Muscle of leg (tissue), 3 donors: ENCODE measurements at regions not wholly inside any gene's neighbourhood (a gene's known extent, or its start where the extent isn't known, plus 50 kb on each side); places are given as distances from the start of the nearest gene placed in this dataset.
A peak's percentile ranks its signal among the peaks of the same experiment; 100 is the strongest.

ENCODE experiments used
- DNase-seq: peaks from one replicate; pipeline ENCODE4 v3.0.0; 2013
- H3K27ac ChIP-seq: one replicate; pipeline ENCODE4 v1.5.1; 2013; ENCODE audit warnings: mild to moderate bottlenecking, low read length, control low read depth
- H3K27me3 ChIP-seq: one replicate; pipeline ENCODE4 v1.6.1; 2013; ENCODE audit warnings: low read length; ENCODE audit not compliant: control insufficient read depth, insufficient read depth
- H3K36me3 ChIP-seq: one replicate; pipeline ENCODE4 v1.6.1; 2013; ENCODE audit warnings: low read length; ENCODE audit not compliant: control insufficient read depth, insufficient read depth
- H3K4me1 ChIP-seq: one replicate; pipeline ENCODE4 v1.6.1; 2013; ENCODE audit warnings: low read length; ENCODE audit not compliant: control insufficient read depth, insufficient read depth
- H3K4me3 ChIP-seq: one replicate; pipeline ENCODE4 v1.5.1; 2013; ENCODE audit warnings: low read length, control low read depth
- H3K9me3 ChIP-seq: replicated peaks from 2 replicates; pipeline ENCODE4 v1.6.1; 2013; ENCODE audit warnings: low read depth, low read length; ENCODE audit not compliant: control insufficient read depth
- WGBS: methylation state at CpG from one replicate; pipeline ENCODE4 v1.1.5; 2013; ENCODE audit warnings: missing lambda C conversion rate; ENCODE audit not compliant: insufficient coverage; 5-methylcytosine and 5-hydroxymethylcytosine counted together

GRCh38 chr5:5904113-5904512 lies 474.2 kb downstream of the MED10 start:
- Histone ChIP-seq H3K27me3 (no peaks in the 10 kb centered on the region), H3K9me3 (no peaks in the 10 kb centered on the region), H3K4me3 (no peak overlapping the region), H3K36me3 (no peaks in the 10 kb centered on the region), H3K4me1 (no peaks in the 10 kb centered on the region), H3K27ac (no peak overlapping the region)
- WGBS = 77% methylated on average over 3 of the region's 4 CpGs
- no peak for DNase-seq

- H3K9me3 ChIP-seq = no peaks in the 10 kb centered on the region
- 70% methylated on average over 10 of the region's 10 CpGs for WGBS
- H3K4me1 ChIP-seq = no peaks in the 10 kb centered on the region
- H3K4me3 ChIP-seq = no peak overlapping the region
- H3K27me3 ChIP-seq = no peaks in the 10 kb centered on the region
- H3K27ac ChIP-seq = no peak overlapping the region
- no peaks in the 10 kb centered on the region for H3K36me3 ChIP-seq
- DNase-seq = no peak
Measured at GRCh38 chr5:5902678-5903646, 475.4 kb downstream of the MED10 start.

DNA sequence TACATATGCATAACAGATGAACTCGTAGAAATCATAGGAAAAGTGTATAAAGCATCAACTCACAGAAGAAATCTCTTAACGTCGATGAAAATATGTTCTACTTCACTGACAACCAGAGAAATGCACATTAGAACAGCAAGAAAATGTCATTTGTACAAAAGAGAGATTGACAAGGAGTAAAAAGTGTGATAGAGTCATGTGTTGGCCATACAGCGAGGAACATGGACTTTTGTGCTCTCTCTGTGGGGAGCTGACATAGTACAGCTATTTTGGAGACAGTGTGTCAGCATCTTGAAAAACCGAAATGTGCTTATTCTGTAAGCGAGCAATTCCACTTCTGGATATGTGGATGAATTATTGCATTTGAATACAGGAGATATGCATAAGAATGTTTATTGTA lies 477.9 kb downstream of the ICE1 start:
- DNase-seq = no peak
- no peaks in the 10 kb centered on the region for H3K36me3 ChIP-seq
- H3K4me1 ChIP-seq = no peaks in the 10 kb centered on the region
- no peaks in the 10 kb centered on the region for H3K9me3 ChIP-seq
- WGBS = 100% methylated on average over 1 of the region's 6 CpGs
- H3K27me3 ChIP-seq = no peaks in the 10 kb centered on the region
- no peak overlapping the region for H3K27ac ChIP-seq
- H3K4me3 ChIP-seq = no peak overlapping the region

GRCh38 chr5:5899716-5900115 lies 477.2 kb downstream of the ICE1 start:
- WGBS = no CpG with 5 or more reads among the region's 3 CpGs
- Histone ChIP-seq H3K27ac (no peak overlapping the region), H3K27me3 (no peaks in the 10 kb centered on the region), H3K4me1 (no peaks in the 10 kb centered on the region), H3K36me3 (no peaks in the 10 kb centered on the region), H3K9me3 (no peaks in the 10 kb centered on the region), H3K4me3 (no peak overlapping the region)
- no peak for DNase-seq

GRCh38 chr5:5888284-5888683 lies 465.8 kb downstream of the ICE1 start:
- no peaks in the 10 kb centered on the region for H3K36me3 ChIP-seq
- H3K27me3 ChIP-seq = peaks cover 3% of the 10 kb centered on the region
- H3K4me1 ChIP-seq = no peaks in the 10 kb centered on the region
- no peak for DNase-seq
- H3K9me3 ChIP-seq = no peaks in the 10 kb centered on the region
- H3K4me3 ChIP-seq = no peak overlapping the region
- WGBS = no CpG with 5 or more reads among the region's 1 CpG
- H3K27ac ChIP-seq = no peak overlapping the region

- DNase-seq = peak; percentile 8
- H3K4me1 ChIP-seq = no peaks in the 10 kb centered on the region
- no peaks in the 10 kb centered on the region for H3K9me3 ChIP-seq
- 0% methylated on average over 1 of the region's 3 CpGs for WGBS
- H3K27me3 ChIP-seq = peaks cover 3% of the 10 kb centered on the region
- no peak overlapping the region for H3K4me3 ChIP-seq
- H3K27ac ChIP-seq = no peak overlapping the region
- H3K36me3 ChIP-seq = no peaks in the 10 kb centered on the region
Measured at GRCh38 chr5:5887833-5888232, 465.4 kb downstream of the ICE1 start.

DNA sequence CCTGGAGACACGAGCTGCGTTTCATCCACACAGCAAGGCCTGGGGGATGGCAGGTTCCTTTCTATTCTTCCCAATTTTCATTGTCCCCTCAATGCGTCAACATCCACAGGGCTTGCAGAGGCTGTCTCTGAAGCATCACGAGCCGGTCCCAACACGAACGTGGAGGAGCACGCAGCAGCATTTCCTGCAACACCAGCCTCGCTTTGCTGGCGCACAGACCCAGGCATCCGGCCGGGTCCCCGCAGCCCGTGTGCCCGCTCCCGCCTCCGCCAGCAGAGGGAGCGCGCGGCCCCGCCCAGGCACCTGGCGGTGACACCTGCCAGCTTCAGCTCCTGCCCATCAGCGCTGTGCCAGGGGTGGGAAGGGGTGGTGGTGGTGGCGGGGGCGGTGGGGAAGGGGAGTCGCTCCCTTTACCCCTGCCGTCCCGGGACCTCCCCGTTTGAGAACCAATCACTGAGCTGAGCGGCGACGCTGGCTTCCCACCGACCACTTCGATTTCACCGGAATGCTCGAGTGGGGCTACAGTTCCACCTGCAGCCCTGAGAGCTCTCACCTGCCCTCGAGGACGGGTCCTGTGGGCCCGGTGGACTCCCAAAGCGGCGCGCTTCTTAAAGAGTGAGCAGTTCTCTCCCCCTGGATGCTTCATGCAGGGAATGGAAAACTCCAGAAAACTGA lies 464.5 kb downstream of the ICE1 start:
- no peak overlapping the region for H3K27ac ChIP-seq
- no peak overlapping the region for H3K4me3 ChIP-seq
- no peak for DNase-seq
- no peaks in the 10 kb centered on the region for H3K4me1 ChIP-seq
- no peaks in the 10 kb centered on the region for H3K36me3 ChIP-seq
- H3K9me3 ChIP-seq = no peaks in the 10 kb centered on the region
- H3K27me3 ChIP-seq = peaks cover 3% of the 10 kb centered on the region
- WGBS = 24% methylated on average over 20 of the region's 42 CpGs

GRCh38 chr5:5886353-5886752 lies 463.9 kb downstream of the ICE1 start:
- no peaks in the 10 kb centered on the region for H3K36me3 ChIP-seq
- no peaks in the 10 kb centered on the region for H3K9me3 ChIP-seq
- no peak overlapping the region for H3K27ac ChIP-seq
- no peaks in the 10 kb centered on the region for H3K4me1 ChIP-seq
- WGBS = 88% methylated on average over 16 of the region's 20 CpGs
- peaks cover 3% of the 10 kb centered on the region for H3K27me3 ChIP-seq
- DNase-seq = no peak
- H3K4me3 ChIP-seq = no peak overlapping the region

DNA sequence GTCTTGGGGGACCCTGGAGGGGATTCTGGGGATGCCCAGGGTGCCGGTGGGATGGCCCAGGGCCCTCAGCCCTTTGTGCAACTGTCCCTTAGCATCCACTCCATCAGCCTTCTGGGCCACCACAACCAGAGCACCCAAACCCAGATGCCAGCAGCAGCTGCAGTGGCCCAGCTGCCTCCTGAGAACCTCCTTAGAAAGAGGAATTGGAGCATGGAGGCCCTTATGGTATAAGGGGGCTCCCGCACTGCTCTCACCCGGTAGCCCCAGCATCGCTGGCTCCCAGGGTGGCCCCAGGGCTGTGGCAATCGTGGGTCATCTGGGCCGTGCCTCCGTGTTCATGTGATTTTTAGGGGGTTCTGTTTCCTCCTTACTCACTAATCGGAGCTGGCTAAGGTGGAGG lies 463.3 kb downstream of the ICE1 start:
- no peaks in the 10 kb centered on the region for H3K36me3 ChIP-seq
- no peaks in the 10 kb centered on the region for H3K9me3 ChIP-seq
- H3K27me3 ChIP-seq = peaks cover 3% of the 10 kb centered on the region
- DNase-seq = no peak
- no peak overlapping the region for H3K4me3 ChIP-seq
- no peaks in the 10 kb centered on the region for H3K4me1 ChIP-seq
- no CpG with 5 or more reads among the region's 8 CpGs for WGBS
- H3K27ac ChIP-seq = no peak overlapping the region

- WGBS = 77% methylated on average over 4 of the region's 5 CpGs
- no peak overlapping the region for H3K27ac ChIP-seq
- H3K36me3 ChIP-seq = no peaks in the 10 kb centered on the region
- H3K4me1 ChIP-seq = no peaks in the 10 kb centered on the region
- no peak overlapping the region for H3K4me3 ChIP-seq
- DNase-seq = no peak
- H3K27me3 ChIP-seq = peaks cover 3% of the 10 kb centered on the region
- H3K9me3 ChIP-seq = no peaks in the 10 kb centered on the region
Measured at GRCh38 chr5:5884593-5884992, 462.1 kb downstream of the ICE1 start.
